HL-60 (cell line): ENCODE measurements at regions not wholly inside any gene's neighbourhood (a gene's known extent, or its start where the extent isn't known, plus 50 kb on each side); places are given as distances from the start of the nearest gene placed in this dataset.

Experiments
- DNase-seq, 2 experiments: peaks; one replicate each; pipeline ENCODE4 v3.0.0-alpha.2; 2010 to 2020; ENCODE audit warnings: low read depth in 1 of 2, low spot score in 1 of 2
- H3K27ac ChIP-seq: fragments of 250-450 bp; sonication (Bioruptor Pico); replicated peaks from 2 replicates; pipeline ENCODE4 v1.5.1; 2020; ENCODE audit warnings: mild to moderate bottlenecking, moderate library complexity
- H3K27me3 ChIP-seq: fragments of 250-450 bp; sonication (Bioruptor Pico); 2 replicates; pipeline ENCODE4 v1.5.1; 2021; ENCODE audit warnings: mild to moderate bottlenecking, moderate library complexity; ENCODE audit not compliant: insufficient read depth, poor library complexity, severe bottlenecking
- H3K4me3 ChIP-seq: replicated peaks from 2 replicates; pipeline ENCODE4 v1.5.1; 2011; ENCODE audit warnings: mild to moderate bottlenecking, control low read depth, low read length; ENCODE audit not compliant: insufficient read depth
- GABPA ChIP-seq: IDR thresholded peaks from 2 replicates; pipeline ENCODE4 v1.6.1; 2012; ENCODE audit warnings: low read depth
- POLR2AphosphoS5 ChIP-seq: IDR thresholded peaks from 2 replicates; pipeline ENCODE4 v1.6.1; 2012; ENCODE audit warnings: low read depth
- SPI1 ChIP-seq: IDR thresholded peaks from 2 replicates; pipeline ENCODE4 v1.6.1; 2012; ENCODE audit warnings: low read depth, mild to moderate bottlenecking, borderline replicate concordance
- TF ChIP-seq, protein P1 (sequence below): IDR thresholded peaks from one replicate; pipeline ENCODE4 v1.5.1; 2011; ENCODE audit warnings: low read length, control low read depth, inconsistent platforms; ENCODE audit not compliant: insufficient read depth
- TF ChIP-seq, protein P2 (sequence below): IDR thresholded peaks from 2 replicates; pipeline ENCODE4 v1.6.1; 2012; ENCODE audit warnings: low read depth; ENCODE audit not compliant: insufficient replicate concordance

DNA sequence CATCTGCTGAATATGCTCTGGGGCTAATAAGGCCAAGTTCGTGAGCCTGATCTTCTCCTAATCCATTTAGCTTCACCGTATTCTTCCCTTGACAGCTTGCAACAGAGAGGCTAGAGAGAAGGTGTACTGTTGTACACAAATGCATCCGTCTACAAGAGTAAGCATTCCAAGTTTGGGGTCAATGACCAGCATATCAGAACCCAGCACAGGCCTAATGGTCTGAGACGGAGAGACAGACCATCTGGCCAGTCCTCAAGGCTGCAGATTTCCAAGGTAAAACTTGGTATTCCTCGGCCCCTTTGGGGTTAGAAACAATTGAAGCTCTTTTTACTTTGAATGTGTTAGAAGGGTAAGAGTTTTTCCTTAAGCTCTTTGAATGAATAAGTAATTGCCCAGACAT lies 481.2 kb upstream of the KLF4 start:
- Histone ChIP-seq H3K4me3 (no peak overlapping the region), H3K27ac (no peak overlapping the region), H3K27me3 (no peaks in the 10 kb centered on the region)
- no peak for DNase-seq
- TF ChIP-seq, protein P1, sequence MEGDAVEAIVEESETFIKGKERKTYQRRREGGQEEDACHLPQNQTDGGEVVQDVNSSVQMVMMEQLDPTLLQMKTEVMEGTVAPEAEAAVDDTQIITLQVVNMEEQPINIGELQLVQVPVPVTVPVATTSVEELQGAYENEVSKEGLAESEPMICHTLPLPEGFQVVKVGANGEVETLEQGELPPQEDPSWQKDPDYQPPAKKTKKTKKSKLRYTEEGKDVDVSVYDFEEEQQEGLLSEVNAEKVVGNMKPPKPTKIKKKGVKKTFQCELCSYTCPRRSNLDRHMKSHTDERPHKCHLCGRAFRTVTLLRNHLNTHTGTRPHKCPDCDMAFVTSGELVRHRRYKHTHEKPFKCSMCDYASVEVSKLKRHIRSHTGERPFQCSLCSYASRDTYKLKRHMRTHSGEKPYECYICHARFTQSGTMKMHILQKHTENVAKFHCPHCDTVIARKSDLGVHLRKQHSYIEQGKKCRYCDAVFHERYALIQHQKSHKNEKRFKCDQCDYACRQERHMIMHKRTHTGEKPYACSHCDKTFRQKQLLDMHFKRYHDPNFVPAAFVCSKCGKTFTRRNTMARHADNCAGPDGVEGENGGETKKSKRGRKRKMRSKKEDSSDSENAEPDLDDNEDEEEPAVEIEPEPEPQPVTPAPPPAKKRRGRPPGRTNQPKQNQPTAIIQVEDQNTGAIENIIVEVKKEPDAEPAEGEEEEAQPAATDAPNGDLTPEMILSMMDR: no peak
- TF ChIP-seq POLR2AphosphoS5 (no peak), SPI1 (no peak), GABPA (no peak)
- TF ChIP-seq, protein P2, sequence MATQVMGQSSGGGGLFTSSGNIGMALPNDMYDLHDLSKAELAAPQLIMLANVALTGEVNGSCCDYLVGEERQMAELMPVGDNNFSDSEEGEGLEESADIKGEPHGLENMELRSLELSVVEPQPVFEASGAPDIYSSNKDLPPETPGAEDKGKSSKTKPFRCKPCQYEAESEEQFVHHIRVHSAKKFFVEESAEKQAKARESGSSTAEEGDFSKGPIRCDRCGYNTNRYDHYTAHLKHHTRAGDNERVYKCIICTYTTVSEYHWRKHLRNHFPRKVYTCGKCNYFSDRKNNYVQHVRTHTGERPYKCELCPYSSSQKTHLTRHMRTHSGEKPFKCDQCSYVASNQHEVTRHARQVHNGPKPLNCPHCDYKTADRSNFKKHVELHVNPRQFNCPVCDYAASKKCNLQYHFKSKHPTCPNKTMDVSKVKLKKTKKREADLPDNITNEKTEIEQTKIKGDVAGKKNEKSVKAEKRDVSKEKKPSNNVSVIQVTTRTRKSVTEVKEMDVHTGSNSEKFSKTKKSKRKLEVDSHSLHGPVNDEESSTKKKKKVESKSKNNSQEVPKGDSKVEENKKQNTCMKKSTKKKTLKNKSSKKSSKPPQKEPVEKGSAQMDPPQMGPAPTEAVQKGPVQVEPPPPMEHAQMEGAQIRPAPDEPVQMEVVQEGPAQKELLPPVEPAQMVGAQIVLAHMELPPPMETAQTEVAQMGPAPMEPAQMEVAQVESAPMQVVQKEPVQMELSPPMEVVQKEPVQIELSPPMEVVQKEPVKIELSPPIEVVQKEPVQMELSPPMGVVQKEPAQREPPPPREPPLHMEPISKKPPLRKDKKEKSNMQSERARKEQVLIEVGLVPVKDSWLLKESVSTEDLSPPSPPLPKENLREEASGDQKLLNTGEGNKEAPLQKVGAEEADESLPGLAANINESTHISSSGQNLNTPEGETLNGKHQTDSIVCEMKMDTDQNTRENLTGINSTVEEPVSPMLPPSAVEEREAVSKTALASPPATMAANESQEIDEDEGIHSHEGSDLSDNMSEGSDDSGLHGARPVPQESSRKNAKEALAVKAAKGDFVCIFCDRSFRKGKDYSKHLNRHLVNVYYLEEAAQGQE: no peak

DNA sequence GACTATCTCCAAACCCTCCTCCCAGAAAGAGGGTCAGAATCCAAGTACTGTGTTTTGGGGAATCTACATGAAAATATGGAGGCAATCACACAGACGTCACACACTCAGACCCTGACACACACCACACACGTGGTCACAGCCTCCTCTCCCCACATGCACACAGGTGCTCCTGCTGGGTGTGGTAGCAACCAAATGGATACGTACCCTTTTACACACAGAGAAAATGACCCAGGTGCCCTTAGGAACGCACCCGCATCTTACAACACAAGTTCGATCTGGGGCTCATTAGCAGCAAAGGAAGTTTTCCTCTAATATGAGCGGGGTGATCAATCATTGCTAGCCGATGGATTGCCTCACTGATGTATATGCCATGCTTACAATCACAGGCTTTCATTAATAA lies 480.2 kb upstream of the KLF4 start:
- H3K27ac ChIP-seq: no peak overlapping the region
- TF ChIP-seq SPI1: no peak
- no peak for TF ChIP-seq GABPA
- DNase-seq: no peak
- no peaks in the 10 kb centered on the region for H3K27me3 ChIP-seq
- H3K4me3 ChIP-seq: no peak overlapping the region

DNA sequence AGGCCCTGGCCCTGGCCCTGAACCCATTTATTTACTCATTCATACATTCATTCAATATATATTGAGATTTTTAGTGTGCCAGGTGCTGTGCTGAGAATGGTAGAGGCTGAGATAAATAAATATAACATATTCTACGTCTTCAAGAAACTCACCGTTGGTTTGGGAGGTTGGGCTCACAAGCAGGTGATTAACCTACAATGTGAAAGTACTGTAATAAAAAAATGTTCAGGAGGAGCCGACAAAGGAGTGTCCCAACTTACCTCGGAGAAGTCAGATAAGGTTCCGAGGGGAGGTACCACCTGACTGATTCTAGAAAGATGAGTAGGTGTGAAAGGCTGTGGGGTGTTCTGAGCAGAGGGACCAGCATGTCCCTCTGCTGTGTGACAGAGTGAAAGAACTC lies 479.6 kb upstream of the KLF4 start:
- Histone ChIP-seq H3K27me3 (no peaks in the 10 kb centered on the region), H3K4me3 (no peak overlapping the region), H3K27ac (no peak overlapping the region)
- TF ChIP-seq SPI1: no peak
- no peak for DNase-seq

DNA sequence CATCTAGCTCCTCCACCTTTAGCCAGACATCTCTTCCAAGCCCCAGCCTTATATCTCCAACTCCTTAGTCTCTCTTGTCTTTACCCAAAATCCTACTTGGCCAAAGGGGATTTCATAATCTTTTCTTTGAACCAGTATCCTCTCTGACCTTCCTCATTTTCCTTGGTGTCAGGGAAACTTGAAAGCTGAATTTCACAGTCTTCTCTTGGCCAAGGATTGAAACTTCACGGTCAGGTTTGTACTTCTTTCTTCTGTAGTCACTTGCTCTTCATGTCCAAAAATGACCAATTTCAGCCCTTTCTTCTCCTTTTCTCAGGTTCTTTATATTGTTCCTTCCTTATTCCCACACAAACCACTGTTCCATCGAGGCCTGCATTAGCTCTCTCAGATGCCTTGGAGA lies 473.7 kb upstream of the KLF4 start:
- Histone ChIP-seq H3K4me3 (no peak overlapping the region), H3K27ac (no peak overlapping the region), H3K27me3 (peaks cover 2% of the 10 kb centered on the region)
- TF ChIP-seq, protein P2: no peak
- DNase-seq: no peak

DNA sequence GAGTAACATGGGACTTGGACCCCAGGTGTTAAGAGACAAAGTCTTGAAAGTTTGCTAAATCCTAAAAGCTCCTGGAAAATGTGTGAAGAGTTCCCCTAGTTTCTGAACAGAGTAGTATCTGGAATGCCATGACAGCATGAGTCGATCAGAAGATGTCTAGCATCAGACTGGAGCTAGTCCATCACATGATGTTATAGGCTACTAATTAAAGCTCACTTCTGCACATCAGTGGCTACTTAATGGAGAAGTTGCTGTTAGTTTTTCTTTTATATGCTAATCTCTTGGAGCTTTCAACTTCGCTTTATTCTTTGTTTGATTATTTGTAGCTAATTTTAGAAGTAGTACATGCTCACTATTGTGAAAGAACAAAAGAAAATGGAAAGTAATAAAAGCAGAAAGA lies 471.3 kb upstream of the KLF4 start:
- H3K27me3 ChIP-seq: peaks cover 2% of the 10 kb centered on the region
- DNase-seq: no peak
- H3K27ac ChIP-seq: no peak overlapping the region
- H3K4me3 ChIP-seq: no peak overlapping the region
- TF ChIP-seq POLR2AphosphoS5: no peak
- TF ChIP-seq, protein P2: no peak
- no peak for TF ChIP-seq SPI1
- no peak for TF ChIP-seq GABPA
- TF ChIP-seq, protein P1: no peak
